GM12873 (cell line): ENCODE measurements at regions not wholly inside any gene's neighbourhood (a gene's known extent, or its start where the extent isn't known, plus 50 kb on each side); places are given as distances from the start of the nearest gene placed in this dataset.

Experiments used
- TF ChIP-seq, protein P1 (sequence below): IDR thresholded peaks from 2 replicates; pipeline ENCODE4 v1.5.1; 2012; ENCODE audit warnings: low read depth, mild to moderate bottlenecking, moderate library complexity, low read length, control low read depth; ENCODE audit not compliant: insufficient read depth; ENCODE audit errors: missing control alignments

- TF ChIP-seq, protein P1, sequence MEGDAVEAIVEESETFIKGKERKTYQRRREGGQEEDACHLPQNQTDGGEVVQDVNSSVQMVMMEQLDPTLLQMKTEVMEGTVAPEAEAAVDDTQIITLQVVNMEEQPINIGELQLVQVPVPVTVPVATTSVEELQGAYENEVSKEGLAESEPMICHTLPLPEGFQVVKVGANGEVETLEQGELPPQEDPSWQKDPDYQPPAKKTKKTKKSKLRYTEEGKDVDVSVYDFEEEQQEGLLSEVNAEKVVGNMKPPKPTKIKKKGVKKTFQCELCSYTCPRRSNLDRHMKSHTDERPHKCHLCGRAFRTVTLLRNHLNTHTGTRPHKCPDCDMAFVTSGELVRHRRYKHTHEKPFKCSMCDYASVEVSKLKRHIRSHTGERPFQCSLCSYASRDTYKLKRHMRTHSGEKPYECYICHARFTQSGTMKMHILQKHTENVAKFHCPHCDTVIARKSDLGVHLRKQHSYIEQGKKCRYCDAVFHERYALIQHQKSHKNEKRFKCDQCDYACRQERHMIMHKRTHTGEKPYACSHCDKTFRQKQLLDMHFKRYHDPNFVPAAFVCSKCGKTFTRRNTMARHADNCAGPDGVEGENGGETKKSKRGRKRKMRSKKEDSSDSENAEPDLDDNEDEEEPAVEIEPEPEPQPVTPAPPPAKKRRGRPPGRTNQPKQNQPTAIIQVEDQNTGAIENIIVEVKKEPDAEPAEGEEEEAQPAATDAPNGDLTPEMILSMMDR = no peak
Observed at GRCh38 chr21:35127026-35127425, 77.9 kb upstream of the RUNX1 start.

DNA sequence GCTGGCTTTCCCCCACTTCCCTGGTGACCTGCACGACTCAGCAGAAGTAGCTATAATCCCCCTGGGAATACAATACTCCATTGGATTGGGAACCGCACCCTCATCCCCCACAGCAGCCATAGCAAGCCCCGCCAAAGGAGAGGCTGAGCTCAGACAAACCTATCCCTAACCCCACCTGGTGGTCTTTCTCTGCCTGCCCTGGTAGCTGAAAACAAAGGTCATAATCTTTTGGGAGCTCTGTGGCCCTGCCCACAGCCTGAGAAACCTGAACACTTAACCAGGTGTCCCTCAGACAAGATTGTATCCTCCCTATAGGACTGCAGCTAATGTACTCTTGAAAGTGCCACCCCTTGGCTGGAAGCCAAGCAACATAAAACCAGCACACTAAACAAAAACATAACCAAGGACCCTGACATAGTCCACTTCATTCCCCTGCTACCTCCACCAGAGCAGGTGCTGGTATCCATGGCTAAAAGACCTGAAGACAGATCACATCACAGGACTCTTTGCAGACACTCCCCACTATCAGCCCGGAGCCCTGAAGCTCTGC is 71.6 kb upstream of the RUNX1 start:
- TF ChIP-seq, protein P1 = no peak

DNA sequence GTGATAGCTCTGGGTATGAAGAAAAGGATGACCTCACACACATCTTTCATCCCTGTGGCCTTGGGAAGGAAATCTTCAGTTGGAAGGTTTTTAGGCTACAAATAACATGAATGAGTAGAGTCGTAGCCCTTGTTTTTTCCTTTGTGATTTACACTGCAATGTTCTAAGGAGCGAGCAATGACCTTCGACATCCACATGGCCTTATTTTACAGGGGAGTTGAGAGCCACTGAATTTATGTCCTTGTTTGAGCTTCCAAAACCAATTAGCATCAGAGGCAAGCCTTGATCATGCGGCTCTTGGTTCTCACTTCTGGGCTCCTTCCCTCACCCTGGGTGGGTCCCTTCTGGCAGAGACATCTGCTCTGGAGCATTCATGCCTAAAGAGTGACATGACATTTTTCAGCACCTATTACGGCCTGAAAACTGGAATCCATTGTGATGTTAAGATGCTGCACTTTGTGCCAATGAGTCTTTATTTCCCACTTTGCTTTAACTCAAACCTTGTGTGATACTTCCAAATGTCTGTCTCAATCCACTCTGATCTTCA is 70.5 kb upstream of the RUNX1 start:
- TF ChIP-seq, protein P1 = no peak

DNA sequence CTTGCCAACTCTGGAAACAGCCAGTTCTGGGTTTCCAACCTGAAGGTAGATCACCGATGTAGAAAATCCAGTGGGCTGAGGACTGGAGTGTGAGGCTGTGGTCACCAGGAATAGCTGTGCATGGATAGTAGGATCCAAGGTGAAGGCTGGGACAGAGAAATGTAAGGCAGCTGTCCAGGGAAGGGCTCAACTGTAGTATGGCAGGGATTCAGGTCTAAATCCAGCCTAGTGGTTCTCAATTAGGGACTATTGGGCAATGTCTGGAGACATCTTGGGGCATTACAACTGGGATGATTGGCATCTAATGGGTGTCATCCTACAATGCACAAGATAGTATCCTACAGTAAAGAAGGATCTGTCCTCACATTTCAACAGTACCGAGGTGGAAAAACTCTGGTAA is 67.7 kb upstream of the RUNX1 start:
- TF ChIP-seq, protein P1 = no peak

GRCh38 chr21:35113064-35113463 is 64.0 kb upstream of the RUNX1 start:
- TF ChIP-seq, protein P1 = no peak

- TF ChIP-seq, protein P1 = no peak
Observed at GRCh38 chr21:35111321-35111930, 62.3 kb upstream of the RUNX1 start.

GRCh38 chr21:35108887-35109286 is 59.8 kb upstream of the RUNX1 start:
- TF ChIP-seq, protein P1 = no peak
